Upper lobe of right lung (tissue), 1 donor: ENCODE measurements at regions not wholly inside any gene's neighbourhood (a gene's known extent, or its start where the extent isn't known, plus 50 kb on each side); places are given as distances from the start of the nearest gene placed in this dataset.

ENCODE experiments used
- ATAC-seq: fragments of 200-7000 bp; cut with Tn5 transposase; one replicate; pipeline ENCODE4 v1.9.1; 2020; ENCODE audit warnings: mild to moderate bottlenecking, moderate library complexity
- DNase-seq: peaks from one replicate; pipeline ENCODE4 v3.0.0-alpha.2; 2020
- H3K27ac ChIP-seq: fragments of 200-600 bp; one replicate; pipeline ENCODE4 v1.8.0; 2022
- H3K27me3 ChIP-seq: fragments of 200-600 bp; one replicate; pipeline ENCODE4 v1.8.0; 2022; ENCODE audit warnings: mild to moderate bottlenecking
- H3K36me3 ChIP-seq: fragments of 200-600 bp; one replicate; pipeline ENCODE4 v1.8.0; 2022
- H3K4me1 ChIP-seq: fragments of 200-600 bp; one replicate; pipeline ENCODE4 v1.8.0; 2022
- H3K4me3 ChIP-seq: fragments of 200-600 bp; one replicate; pipeline ENCODE4 v1.8.0; 2022; ENCODE audit warnings: mild to moderate bottlenecking
- H3K9me3 ChIP-seq: fragments of 200-600 bp; one replicate; pipeline ENCODE4 v1.8.0; 2022
- intact Hi-C: fragments of 100-400 bp; cut with DNase I; formaldehyde crosslinking; loops from one replicate; pipeline ENCODE4 v1.11.0; 2022
- TF ChIP-seq, protein P1 (sequence below): fragments of 200-600 bp; IDR thresholded peaks from one replicate; pipeline ENCODE4 v1.8.0; 2022; ENCODE audit warnings: antibody characterized with exemption
- donor health status: DM: no; HTN: yes; CAD: no; lungs with severe emphysema.

DNA sequence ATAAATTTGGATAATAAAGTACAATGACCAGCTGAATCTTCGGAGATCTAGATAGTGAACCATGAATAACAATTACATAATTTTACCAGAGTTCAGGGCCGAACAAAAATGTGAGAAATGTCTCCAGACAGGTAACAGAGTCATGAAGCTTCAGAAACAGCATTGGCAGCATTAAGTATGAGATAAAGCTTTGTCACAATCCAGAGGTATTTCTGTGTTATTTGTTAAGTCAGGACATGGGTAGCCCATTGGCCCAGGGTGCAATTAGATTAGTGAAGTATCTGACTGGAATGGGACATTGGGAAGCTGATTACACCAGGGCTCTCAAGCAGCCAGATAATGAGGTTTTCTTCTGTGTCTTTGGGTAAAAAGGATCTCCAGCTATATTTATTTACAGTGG is 184.2 kb upstream of the PPP1R3A start:
- TF ChIP-seq, protein P1, sequence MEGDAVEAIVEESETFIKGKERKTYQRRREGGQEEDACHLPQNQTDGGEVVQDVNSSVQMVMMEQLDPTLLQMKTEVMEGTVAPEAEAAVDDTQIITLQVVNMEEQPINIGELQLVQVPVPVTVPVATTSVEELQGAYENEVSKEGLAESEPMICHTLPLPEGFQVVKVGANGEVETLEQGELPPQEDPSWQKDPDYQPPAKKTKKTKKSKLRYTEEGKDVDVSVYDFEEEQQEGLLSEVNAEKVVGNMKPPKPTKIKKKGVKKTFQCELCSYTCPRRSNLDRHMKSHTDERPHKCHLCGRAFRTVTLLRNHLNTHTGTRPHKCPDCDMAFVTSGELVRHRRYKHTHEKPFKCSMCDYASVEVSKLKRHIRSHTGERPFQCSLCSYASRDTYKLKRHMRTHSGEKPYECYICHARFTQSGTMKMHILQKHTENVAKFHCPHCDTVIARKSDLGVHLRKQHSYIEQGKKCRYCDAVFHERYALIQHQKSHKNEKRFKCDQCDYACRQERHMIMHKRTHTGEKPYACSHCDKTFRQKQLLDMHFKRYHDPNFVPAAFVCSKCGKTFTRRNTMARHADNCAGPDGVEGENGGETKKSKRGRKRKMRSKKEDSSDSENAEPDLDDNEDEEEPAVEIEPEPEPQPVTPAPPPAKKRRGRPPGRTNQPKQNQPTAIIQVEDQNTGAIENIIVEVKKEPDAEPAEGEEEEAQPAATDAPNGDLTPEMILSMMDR = no peak
- H3K4me1 ChIP-seq = no peaks in the 10 kb centered on the region
- no peak for ATAC-seq
- H3K27me3 ChIP-seq = no peaks in the 10 kb centered on the region
- no peak for DNase-seq
- H3K4me3 ChIP-seq = no peak overlapping the region
- intact Hi-C loops = no loop called here
- no peaks in the 10 kb centered on the region for H3K36me3 ChIP-seq
- no peaks in the 10 kb centered on the region for H3K9me3 ChIP-seq
- no peak overlapping the region for H3K27ac ChIP-seq

DNA sequence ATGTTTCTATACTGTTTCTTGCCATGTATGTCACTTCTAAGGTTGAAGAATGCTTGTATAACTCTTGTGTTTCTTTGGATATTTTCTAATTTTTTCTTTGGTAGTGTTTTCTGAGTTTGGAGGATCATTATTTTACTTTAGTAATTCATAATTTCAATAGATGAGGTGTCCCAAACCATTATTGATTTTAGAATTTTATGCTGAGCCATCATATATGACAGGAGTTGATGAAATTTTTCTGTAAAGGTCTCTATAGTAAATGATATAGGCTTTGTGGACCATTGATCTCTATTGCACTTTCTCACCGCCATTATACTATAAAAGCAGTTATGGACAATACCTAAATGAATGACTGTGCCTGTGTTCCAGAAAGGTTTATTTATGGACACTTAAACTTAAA is 183.3 kb upstream of the PPP1R3A start:
- Histone ChIP-seq H3K36me3 (no peaks in the 10 kb centered on the region), H3K27me3 (no peaks in the 10 kb centered on the region), H3K4me3 (no peak overlapping the region), H3K27ac (no peak overlapping the region), H3K9me3 (no peaks in the 10 kb centered on the region), H3K4me1 (no peaks in the 10 kb centered on the region)
- intact Hi-C loops = no loop called here
- TF ChIP-seq, protein P1 = no peak
- DNase-seq (no peak), ATAC-seq (no peak)

DNA sequence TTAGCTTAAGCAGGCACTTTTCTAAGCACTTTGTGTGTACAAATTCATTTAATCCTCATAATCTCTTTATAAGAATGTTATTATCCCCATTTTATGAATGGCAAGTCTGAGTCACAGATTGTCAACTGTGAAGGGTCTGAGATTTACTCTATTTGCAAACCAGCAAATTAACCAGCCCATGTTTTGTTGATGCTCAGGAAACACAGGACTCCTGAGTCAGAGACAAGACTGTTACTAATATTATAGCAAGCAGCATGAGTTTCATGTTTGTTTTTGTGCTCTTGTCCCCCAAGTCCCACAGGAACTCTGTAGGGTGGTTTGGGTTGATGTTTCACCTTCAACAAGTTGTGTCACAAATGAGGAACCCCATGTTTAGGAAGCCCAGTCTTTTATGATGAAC is 182.0 kb upstream of the PPP1R3A start:
- no peaks in the 10 kb centered on the region for H3K27me3 ChIP-seq
- DNase-seq = no peak
- no peak overlapping the region for H3K27ac ChIP-seq
- no peaks in the 10 kb centered on the region for H3K9me3 ChIP-seq
- no peaks in the 10 kb centered on the region for H3K36me3 ChIP-seq
- no peaks in the 10 kb centered on the region for H3K4me1 ChIP-seq
- ATAC-seq = no peak
- no peak overlapping the region for H3K4me3 ChIP-seq
- TF ChIP-seq, protein P1 = no peak
- intact Hi-C loops = no loop called here

DNA sequence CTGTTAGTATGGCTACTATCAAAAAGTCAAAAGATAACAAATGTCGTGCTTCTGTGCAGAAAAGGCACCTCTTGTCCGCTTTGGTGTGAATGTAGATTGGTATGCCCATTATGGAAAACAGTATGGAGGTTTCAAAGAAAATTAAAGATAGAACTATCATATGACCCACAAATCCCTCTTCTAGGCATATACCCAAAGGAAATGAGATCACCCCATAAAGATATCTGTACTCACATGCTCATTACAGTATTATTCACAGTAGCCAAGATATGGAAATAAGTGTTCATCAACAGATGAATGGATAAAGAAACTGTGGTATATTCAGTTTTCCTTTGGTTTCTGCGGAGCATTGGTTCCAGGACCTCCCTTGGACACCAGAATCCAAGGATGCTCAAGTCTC is 180.5 kb upstream of the PPP1R3A start:
- no peak overlapping the region for H3K4me3 ChIP-seq
- ATAC-seq (no peak), DNase-seq (no peak)
- TF ChIP-seq, protein P1 = no peak
- H3K27me3 ChIP-seq = no peaks in the 10 kb centered on the region
- intact Hi-C loops = no loop called here
- H3K36me3 ChIP-seq = no peaks in the 10 kb centered on the region
- no peaks in the 10 kb centered on the region for H3K9me3 ChIP-seq
- H3K27ac ChIP-seq = no peak overlapping the region
- H3K4me1 ChIP-seq = no peaks in the 10 kb centered on the region

DNA sequence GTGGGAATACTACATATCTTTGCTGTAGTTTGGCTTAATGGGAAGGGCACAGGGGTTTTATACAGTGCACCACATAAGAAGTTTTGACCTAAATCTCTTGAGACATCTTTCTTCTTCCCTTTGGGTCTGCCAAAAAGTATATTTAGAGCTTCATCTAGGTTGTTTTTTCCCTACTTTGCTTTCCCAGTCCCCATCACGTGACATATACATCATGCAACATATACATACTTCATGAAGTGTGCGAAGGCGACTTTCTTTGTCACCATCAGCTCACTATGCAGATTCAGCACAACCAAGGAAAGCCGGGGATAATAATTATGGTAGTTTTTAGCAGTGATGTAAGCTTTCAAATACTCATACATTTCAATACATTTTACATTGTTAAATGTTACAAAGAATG is 177.1 kb upstream of the PPP1R3A start:
- Histone ChIP-seq H3K4me3 (no peak overlapping the region), H3K4me1 (no peaks in the 10 kb centered on the region), H3K27me3 (peaks cover 5% of the 10 kb centered on the region), H3K36me3 (no peaks in the 10 kb centered on the region), H3K9me3 (no peaks in the 10 kb centered on the region), H3K27ac (no peak overlapping the region)
- TF ChIP-seq, protein P1 = no peak
- DNase-seq (no peak), ATAC-seq (no peak)
- intact Hi-C loops = no loop called here

DNA sequence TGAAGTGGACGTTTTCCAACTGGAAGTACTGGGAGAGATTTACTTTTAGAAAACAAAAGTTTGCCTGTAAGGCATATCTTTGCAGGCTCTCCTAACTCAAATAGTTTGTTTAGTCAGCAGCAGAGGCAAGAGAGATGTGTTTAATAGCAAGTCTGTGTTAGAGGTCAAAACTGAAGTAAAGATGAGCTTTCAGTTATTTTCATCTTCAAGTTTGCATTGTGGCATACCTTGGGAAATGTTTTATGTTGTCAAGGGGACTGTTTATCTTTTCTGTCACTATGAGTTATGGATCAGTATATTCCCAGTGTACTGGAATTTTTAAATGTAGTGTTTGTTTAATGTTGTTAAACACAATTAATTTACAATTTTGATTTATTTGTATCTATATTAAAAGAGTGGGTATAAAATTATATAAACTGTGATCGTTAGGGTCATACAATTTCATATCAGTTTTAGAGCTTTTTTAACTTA is 169.7 kb upstream of the PPP1R3A start:
- intact Hi-C loops = no loop called here
- Histone ChIP-seq H3K36me3 (no peaks in the 10 kb centered on the region), H3K4me3 (peak overlapping the region; percentile 59), H3K9me3 (no peaks in the 10 kb centered on the region), H3K4me1 (peaks cover 13% of the 10 kb centered on the region), H3K27me3 (peaks cover 34% of the 10 kb centered on the region), H3K27ac (no peak overlapping the region)
- ATAC-seq (no peak), DNase-seq (no peak)
- TF ChIP-seq, protein P1 = no peak
